Heart left ventricle (tissue), 16 donors: ENCODE measurements at regions not wholly inside any gene's neighbourhood (a gene's known extent, or its start where the extent isn't known, plus 50 kb on each side); places are given as distances from the start of the nearest gene placed in this dataset.
"Not testable (repeated sequence)": the region's sequence is repeated elsewhere in the genome, so short reads cannot be mapped to it uniquely, and the experiment has no call there.

Experiments used
- ATAC-seq, 4 donors: fragments of 200-7000 bp; cut with Tn5 transposase; one replicate each; pipeline ENCODE4 v1.9.1; 2020 to 2022; ENCODE audit warnings: moderate library complexity in 4 of 4, mild to moderate bottlenecking in 3 of 4, moderate number of reproducible peaks in 1 of 4
- DNase-seq, 5 donors: peaks; one replicate each; pipeline ENCODE4 v3.0.0-alpha.2; 2020
- H3K27ac ChIP-seq, 12 donors: fragments of 200-600 bp; sonication (generic) in 4 of 12; one replicate each; pipeline versions ENCODE4 v1.5.0 to v1.8.0; 2016 to 2022; ENCODE audit warnings: mild to moderate bottlenecking in 2 of 12
- H3K27me3 ChIP-seq, 9 donors: fragments of 200-600 bp; sonication (generic) in 2 of 9; one replicate each; pipeline versions ENCODE4 v1.5.1 to v1.8.0; 2016 to 2022; ENCODE audit warnings: mild to moderate bottlenecking in 3 of 9
- H3K36me3 ChIP-seq, 9 donors: fragments of 200-600 bp; sonication (generic) in 2 of 9; one replicate each; pipeline versions ENCODE4 v1.5.0 to v1.8.0; 2018 to 2022; ENCODE audit warnings: mild to moderate bottlenecking in 2 of 9
- H3K4me1 ChIP-seq, 12 donors: fragments of 200-600 bp; sonication (generic) in 4 of 12; one replicate each; pipeline versions ENCODE4 v1.5.0 to v1.8.0; 2016 to 2022; ENCODE audit warnings: mild to moderate bottlenecking in 3 of 12
- H3K4me3 ChIP-seq, 12 donors: fragments of 200-600 bp; sonication (generic) in 4 of 12; one replicate each; pipeline versions ENCODE4 v1.5.0 to v1.8.0; 2017 to 2022; ENCODE audit warnings: mild to moderate bottlenecking in 9 of 12, moderate library complexity in 4 of 12
- H3K9me3 ChIP-seq, 12 donors: fragments of 200-600 bp; sonication (generic) in 4 of 12; one replicate each; pipeline versions ENCODE4 v1.5.0 to v1.8.0; 2016 to 2022; ENCODE audit warnings: mild to moderate bottlenecking in 1 of 12
- CTCF ChIP-seq, 12 donors: fragments of 200-600 bp; sonication (generic) in 4 of 12; IDR thresholded peaks; one replicate each; pipeline versions ENCODE4 v1.5.0 to v1.8.0; 2018 to 2022; ENCODE audit warnings: antibody characterized with exemption in 12 of 12, mild to moderate bottlenecking in 5 of 12
- POLR2A ChIP-seq, 2 donors: fragments of 450-650 bp; IDR thresholded peaks; one replicate each; pipeline ENCODE4 v1.6.1; 2017; ENCODE audit warnings: antibody characterized with exemption in 2 of 2, mild to moderate bottlenecking in 2 of 2, moderate library complexity in 2 of 2
- WGBS, 4 donors: extraction: QIAGEN DNeasy Blood & Tissue Kit in 2 of 4; methylation state at CpG; one replicate each; pipeline versions ENCODE4 v1.1.5 to v1.1.7; 2013 to 2018; 5-methylcytosine and 5-hydroxymethylcytosine counted together
- intact Hi-C, 10 donors: fragments of 100-400 bp; cut with DNase I; formaldehyde crosslinking; loops; one replicate each; pipeline versions ENCODE4 v1.11.1 to v1.14.2; 2022
- donor health status: ischemic (EF 13 %, LVEDD 7.1; RV severe dilation, severe dysfunction).
- donor health status: healthy with polysubstance abuse.
- donor health status: DM: no; HTN: yes; CAD: no.
- donor health status: DM: no; HTN: no; CAD: no.
- donor health status: ischemic (EF 25% LVEDD 6.9; RV normal size, moderate dysfunction).
- donor health status: ischemic (EF 25% LVEDD 5.7; RV mildly dilated, moderate dysfunction).
- donor health status: healthy.
- donor health status: DM: yes; HTN: yes; CAD: no.
- donor health status: ischemic (EF 35%, LVEDD 5.7; RV mildly dilated, moderate dysfunction).
- donor health status: nonischemic (EF 11% LVEDD 7.7; RV severe dilation, severe dysfunction).
- donor health status: DM: yes; HTN: yes; CAD: no.
- donor health status: PGD.
- donor health status: ischemic (EF 29% LVEDD 5.4; RV normal size, mild dysfunction).
- donor health status: nonischemic (EF 23%, LVEDD 6.1; RV moderate dilation, normal function).

GRCh38 chr3:30452446-30452845 lies 154.0 kb upstream of the TGFBR2 start:
- ATAC-seq (no peak), DNase-seq (no peak)
- H3K36me3 ChIP-seq, result no peaks in the 10 kb centered on the region
- no peaks in the 10 kb centered on the region for H3K27me3 ChIP-seq
- intact Hi-C loops, result no loop called here
- H3K4me1 ChIP-seq, result peaks cover 0 to 25% (median 6%) of the 10 kb centered on the region in 12 donors
- H3K9me3 ChIP-seq, result peaks cover 0 to 13% (median 0%) of the 10 kb centered on the region in 12 donors
- TF ChIP-seq POLR2A (IDR thresholded peaks at IDR 0.05) (no peak), CTCF (IDR thresholded peaks at IDR 0.05) (no peak)
- 94 to 98% (median 96%) methylated on average over 3 of the region's 3 CpGs for WGBS, 4 donors
- H3K4me3 ChIP-seq, result no peak overlapping the region
- peak overlapping the region in 8 of 12 donors; percentile 26 to 75 (median 62) for H3K27ac ChIP-seq

GRCh38 chr3:30453360-30454039 lies 152.9 kb upstream of the TGFBR2 start:
- Histone ChIP-seq H3K4me1 (peaks cover 0 to 29% (median 6%) of the 10 kb centered on the region in 12 donors), H3K4me3 (no peak overlapping the region), H3K36me3 (no peaks in the 10 kb centered on the region), H3K27ac (peak overlapping the region in 11 of 12 donors; percentile 26 to 75 (median 59)), H3K9me3 (peaks cover 0 to 22% (median 2%) of the 10 kb centered on the region in 12 donors), H3K27me3 (no peaks in the 10 kb centered on the region)
- ATAC-seq, result peak; percentile 47 to 87 (median 82)
- WGBS, 4 donors, result 42 to 48% (median 43%) methylated on average over 4 of the region's 4 CpGs
- TF ChIP-seq POLR2A (IDR thresholded peaks at IDR 0.05) (no peak), CTCF (IDR thresholded peaks at IDR 0.05) (no peak)
- intact Hi-C loops, result no loop called here
- peak in 4 of 5 donors; percentile 34 to 63 (median 48) for DNase-seq

GRCh38 chr3:30454636-30455035 lies 151.8 kb upstream of the TGFBR2 start:
- Histone ChIP-seq H3K9me3 (peaks cover 0 to 33% (median 6%) of the 10 kb centered on the region in 12 donors), H3K27ac (peak overlapping the region in 7 of 12 donors; percentile 45 to 75 (median 59)), H3K4me3 (no peak overlapping the region), H3K36me3 (no peaks in the 10 kb centered on the region), H3K4me1 (peaks cover 0 to 29% (median 6%) of the 10 kb centered on the region in 12 donors), H3K27me3 (no peaks in the 10 kb centered on the region)
- TF ChIP-seq CTCF (IDR thresholded peaks at IDR 0.05), result no peak
- TF ChIP-seq POLR2A (IDR thresholded peaks at IDR 0.05), result no peak
- DNase-seq (no peak), ATAC-seq (no peak)
- WGBS, 4 donors, result 62 to 95% (median 69%) methylated on average over 1 of the region's 1 CpG
- intact Hi-C loops, result no loop called here

GRCh38 chr3:30455112-30455511 lies 151.3 kb upstream of the TGFBR2 start:
- H3K4me3 ChIP-seq, intact Hi-C loops, DNase-seq, H3K36me3 ChIP-seq, H3K27me3 ChIP-seq: not testable (repeated sequence)
- ATAC-seq, result peak in 1 of 4 donors; percentile 4
- peak overlapping the region in 7 of 12 donors; percentile 13 to 74 (median 35) for H3K27ac ChIP-seq
- peaks cover 0 to 38% (median 6%) of the 10 kb centered on the region in 12 donors for H3K9me3 ChIP-seq
- peaks cover 0 to 29% (median 6%) of the 10 kb centered on the region in 12 donors for H3K4me1 ChIP-seq
- WGBS, 4 donors, result 89 to 94% (median 92%) methylated on average over 4 of the region's 4 CpGs
